Progenitor cell of endocrine pancreas (in vitro differentiated cells): ENCODE measurements at regions not wholly inside any gene's neighbourhood (a gene's known extent, or its start where the extent isn't known, plus 50 kb on each side); places are given as distances from the start of the nearest gene placed in this dataset.

Experiments used
- DNase-seq: peaks from one replicate; pipeline ENCODE4 v3.0.0; 2021; ENCODE audit warnings: low spot score; ENCODE audit not compliant: unreplicated experiment
- H3K27ac Mint-ChIP-seq: 2 replicates; pipeline ENCODE4 v1.8.0; 2021; ENCODE audit warnings: mild to moderate bottlenecking, moderate library complexity, mixed read lengths
- H3K27me3 Mint-ChIP-seq: 2 replicates; pipeline ENCODE4 v1.8.0; 2021; ENCODE audit warnings: mixed read lengths
- H3K36me3 Mint-ChIP-seq: 2 replicates; pipeline ENCODE4 v1.8.0; 2022; ENCODE audit warnings: mixed read lengths; ENCODE audit not compliant: insufficient read depth
- H3K4me1 Mint-ChIP-seq: 2 replicates; pipeline ENCODE4 v1.8.0; 2021; ENCODE audit warnings: low read depth, mixed read lengths
- H3K4me3 Mint-ChIP-seq: 2 replicates; pipeline ENCODE4 v1.8.0; 2021; ENCODE audit warnings: low read depth, mild to moderate bottlenecking, moderate library complexity, mixed read lengths
- H3K9me3 Mint-ChIP-seq: 2 replicates; pipeline ENCODE4 v1.8.0; 2021; ENCODE audit warnings: low read depth, mixed read lengths
- TF ChIP-seq, protein P1 (sequence below): fragments of 200-600 bp; sonication (generic); IDR thresholded peaks from one replicate; pipeline ENCODE4 v1.5.0; 2021; ENCODE audit warnings: antibody characterized with exemption, mild to moderate bottlenecking; ENCODE audit not compliant: unreplicated experiment

DNA sequence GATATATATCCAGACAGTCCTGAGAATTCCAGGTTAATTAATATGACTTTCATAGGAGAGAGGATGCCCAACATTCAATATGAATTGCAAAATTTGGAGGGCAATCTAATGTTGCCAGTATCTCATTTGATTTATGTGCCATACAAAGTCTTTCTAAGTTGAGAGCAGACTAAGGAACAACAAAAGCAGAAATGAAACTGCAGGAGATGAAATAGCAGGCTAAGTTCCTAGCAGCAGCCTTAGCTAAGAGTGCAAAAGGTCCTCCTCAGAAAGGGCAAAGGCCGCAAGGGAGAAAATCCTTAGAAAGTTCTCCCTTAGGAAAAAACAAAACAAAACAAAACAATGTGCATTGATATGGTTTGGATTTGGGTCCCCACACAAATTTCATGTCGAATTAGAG lies 602.9 kb upstream of the HTR2C start:
- peaks cover 1% of the 10 kb centered on the region for H3K36me3 Mint-ChIP-seq
- no peaks in the 10 kb centered on the region for H3K4me1 Mint-ChIP-seq
- H3K9me3 Mint-ChIP-seq = peaks cover 11% of the 10 kb centered on the region
- TF ChIP-seq, protein P1, sequence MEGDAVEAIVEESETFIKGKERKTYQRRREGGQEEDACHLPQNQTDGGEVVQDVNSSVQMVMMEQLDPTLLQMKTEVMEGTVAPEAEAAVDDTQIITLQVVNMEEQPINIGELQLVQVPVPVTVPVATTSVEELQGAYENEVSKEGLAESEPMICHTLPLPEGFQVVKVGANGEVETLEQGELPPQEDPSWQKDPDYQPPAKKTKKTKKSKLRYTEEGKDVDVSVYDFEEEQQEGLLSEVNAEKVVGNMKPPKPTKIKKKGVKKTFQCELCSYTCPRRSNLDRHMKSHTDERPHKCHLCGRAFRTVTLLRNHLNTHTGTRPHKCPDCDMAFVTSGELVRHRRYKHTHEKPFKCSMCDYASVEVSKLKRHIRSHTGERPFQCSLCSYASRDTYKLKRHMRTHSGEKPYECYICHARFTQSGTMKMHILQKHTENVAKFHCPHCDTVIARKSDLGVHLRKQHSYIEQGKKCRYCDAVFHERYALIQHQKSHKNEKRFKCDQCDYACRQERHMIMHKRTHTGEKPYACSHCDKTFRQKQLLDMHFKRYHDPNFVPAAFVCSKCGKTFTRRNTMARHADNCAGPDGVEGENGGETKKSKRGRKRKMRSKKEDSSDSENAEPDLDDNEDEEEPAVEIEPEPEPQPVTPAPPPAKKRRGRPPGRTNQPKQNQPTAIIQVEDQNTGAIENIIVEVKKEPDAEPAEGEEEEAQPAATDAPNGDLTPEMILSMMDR = no peak
- DNase-seq = no peak
- no peak overlapping the region for H3K4me3 Mint-ChIP-seq
- H3K27me3 Mint-ChIP-seq = no peaks in the 10 kb centered on the region
- no peak overlapping the region for H3K27ac Mint-ChIP-seq

DNA sequence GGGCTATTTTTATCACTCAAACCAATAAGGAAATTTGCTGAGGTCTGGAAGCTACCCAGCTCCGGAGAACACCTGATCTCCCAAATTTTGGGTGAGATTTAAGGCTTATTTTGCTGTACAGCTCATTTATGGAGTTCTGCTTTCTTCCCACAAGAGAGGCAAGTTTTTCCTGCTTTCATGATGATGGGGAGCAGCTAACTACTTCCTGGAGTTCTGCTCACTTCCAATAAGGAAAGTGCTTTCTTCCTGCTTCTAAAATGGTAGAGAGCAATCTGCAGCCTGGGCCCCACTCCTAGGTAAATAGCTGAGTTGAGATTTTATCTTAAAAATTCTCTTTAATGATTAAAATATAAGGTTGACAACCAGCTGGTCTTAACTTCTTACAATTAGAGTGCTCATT lies 606.0 kb upstream of the HTR2C start:
- H3K36me3 Mint-ChIP-seq = peaks cover 1% of the 10 kb centered on the region
- no peak overlapping the region for H3K4me3 Mint-ChIP-seq
- TF ChIP-seq, protein P1 = no peak
- no peaks in the 10 kb centered on the region for H3K4me1 Mint-ChIP-seq
- peaks cover 11% of the 10 kb centered on the region for H3K9me3 Mint-ChIP-seq
- DNase-seq = no peak
- H3K27ac Mint-ChIP-seq = no peak overlapping the region
- H3K27me3 Mint-ChIP-seq = no peaks in the 10 kb centered on the region

DNA sequence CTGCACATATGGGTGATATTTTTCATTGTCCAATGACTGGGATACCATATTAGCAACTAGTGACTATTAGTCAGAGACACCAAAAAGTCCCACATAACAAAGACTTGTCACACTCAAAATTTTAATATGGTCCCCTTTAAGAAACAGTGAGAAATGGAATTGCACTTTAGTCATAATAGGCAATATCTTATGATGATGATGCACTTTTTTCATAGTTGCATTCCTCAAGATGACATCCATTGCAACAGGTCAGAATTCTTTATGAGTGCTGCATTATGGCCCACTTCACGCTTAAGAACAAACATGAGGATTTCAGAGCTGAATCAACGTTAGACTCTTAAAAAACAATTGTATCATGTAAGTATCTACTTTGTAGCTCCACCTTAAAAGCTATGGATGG lies 608.4 kb upstream of the HTR2C start:
- H3K36me3 Mint-ChIP-seq = peaks cover 1% of the 10 kb centered on the region
- TF ChIP-seq, protein P1 = no peak
- no peak for DNase-seq
- H3K9me3 Mint-ChIP-seq = peaks cover 11% of the 10 kb centered on the region
- H3K4me3 Mint-ChIP-seq = no peak overlapping the region
- H3K4me1 Mint-ChIP-seq = no peaks in the 10 kb centered on the region
- no peak overlapping the region for H3K27ac Mint-ChIP-seq
- no peaks in the 10 kb centered on the region for H3K27me3 Mint-ChIP-seq

DNA sequence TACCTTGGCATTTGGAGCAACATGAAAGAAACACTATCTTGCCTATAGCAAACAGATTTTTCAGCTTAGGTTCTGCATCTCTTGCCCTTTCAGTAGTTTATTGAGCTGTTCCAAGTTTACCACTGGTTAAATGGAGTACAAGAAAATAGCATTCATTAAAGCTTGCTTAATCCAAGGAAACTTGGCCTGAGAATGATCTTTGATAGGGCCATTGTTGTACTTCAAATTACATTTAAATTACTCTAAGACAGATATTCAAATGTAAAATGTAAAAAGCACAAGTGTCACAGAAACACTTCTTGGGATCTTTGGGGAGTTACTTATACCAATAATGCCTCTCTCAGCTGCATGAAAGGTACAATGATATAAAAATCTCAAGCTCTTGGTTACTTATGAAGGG lies 609.0 kb upstream of the HTR2C start:
- Mint-ChIP-seq H3K4me3 (no peak overlapping the region), H3K27me3 (no peaks in the 10 kb centered on the region), H3K9me3 (peaks cover 11% of the 10 kb centered on the region), H3K27ac (no peak overlapping the region), H3K36me3 (peaks cover 1% of the 10 kb centered on the region), H3K4me1 (no peaks in the 10 kb centered on the region)
- TF ChIP-seq, protein P1 = no peak
- no peak for DNase-seq

DNA sequence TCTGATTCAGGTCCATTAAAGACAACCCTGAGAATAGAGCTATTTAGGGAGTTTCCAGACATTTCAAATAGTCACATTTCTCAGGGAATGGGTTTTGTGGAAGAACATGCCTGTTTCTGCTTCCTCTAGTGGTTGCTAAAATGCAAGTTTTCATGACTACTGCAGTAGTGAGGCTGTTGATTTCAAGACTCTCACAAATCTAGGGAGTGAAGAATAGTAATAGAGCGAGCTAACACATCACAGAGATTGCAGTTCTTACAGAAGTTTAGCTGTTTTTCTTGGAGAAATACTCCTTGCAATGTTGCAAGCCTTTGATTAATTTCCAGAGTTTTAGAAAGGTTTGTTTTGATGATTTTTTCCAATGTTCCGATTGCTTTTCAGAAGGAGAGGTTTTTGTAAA lies 610.2 kb upstream of the HTR2C start:
- TF ChIP-seq, protein P1 = no peak
- H3K27me3 Mint-ChIP-seq = no peaks in the 10 kb centered on the region
- H3K4me3 Mint-ChIP-seq = no peak overlapping the region
- H3K27ac Mint-ChIP-seq = no peak overlapping the region
- no peaks in the 10 kb centered on the region for H3K4me1 Mint-ChIP-seq
- H3K36me3 Mint-ChIP-seq = no peaks in the 10 kb centered on the region
- no peak for DNase-seq
- peaks cover under 1% of the 10 kb centered on the region for H3K9me3 Mint-ChIP-seq
